IPS DF 4.7 (cell line): ENCODE measurements at regions not wholly inside any gene's neighbourhood (a gene's known extent, or its start where the extent isn't known, plus 50 kb on each side); places are given as distances from the start of the nearest gene placed in this dataset.

ENCODE experiments used
- DNase-seq: peaks from one replicate; pipeline ENCODE4 v3.0.0-alpha.2; 2013; ENCODE audit warnings: low spot score; ENCODE audit errors: extremely low read depth

DNA sequence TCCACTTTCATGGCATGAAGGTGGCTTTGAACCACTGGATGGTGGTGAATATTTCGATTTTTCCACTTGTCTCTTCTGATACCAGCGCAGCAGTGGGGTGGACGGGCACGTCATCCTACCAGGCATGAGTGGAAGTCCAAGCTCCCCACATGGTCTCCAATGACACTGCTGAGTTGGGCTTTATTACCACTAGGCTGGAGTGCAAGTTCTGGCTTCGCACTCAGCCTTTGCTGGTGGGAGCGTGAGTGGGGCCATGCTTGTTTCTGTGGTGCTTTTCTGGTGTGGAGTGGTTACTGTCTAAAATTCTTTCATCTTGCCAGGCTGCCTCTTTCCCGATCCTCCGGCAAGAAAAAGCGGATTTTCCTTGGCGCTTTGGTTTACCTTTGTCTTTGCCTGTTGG lies 70.1 kb upstream of the SDK1 start:
- no peak for DNase-seq

DNA sequence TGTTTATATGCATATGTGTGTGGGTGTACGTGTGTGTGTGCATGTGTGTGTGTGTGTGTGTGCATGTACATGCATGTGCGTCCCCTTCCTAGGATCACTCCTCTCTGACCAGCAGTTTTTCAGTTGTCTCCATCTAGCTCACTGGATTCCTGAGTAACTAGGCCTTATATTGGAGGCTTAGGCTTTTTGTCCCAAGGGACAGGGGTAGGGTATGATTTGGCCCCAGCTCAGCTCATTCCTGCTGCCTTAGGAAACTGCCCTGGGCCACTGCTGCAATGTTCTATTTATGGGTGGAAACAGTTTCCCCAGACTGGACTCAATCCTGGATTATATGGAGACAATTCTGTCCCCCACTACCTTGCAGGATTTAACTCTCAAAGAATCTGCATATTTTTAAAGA lies 68.8 kb upstream of the SDK1 start:
- no peak for DNase-seq

DNA sequence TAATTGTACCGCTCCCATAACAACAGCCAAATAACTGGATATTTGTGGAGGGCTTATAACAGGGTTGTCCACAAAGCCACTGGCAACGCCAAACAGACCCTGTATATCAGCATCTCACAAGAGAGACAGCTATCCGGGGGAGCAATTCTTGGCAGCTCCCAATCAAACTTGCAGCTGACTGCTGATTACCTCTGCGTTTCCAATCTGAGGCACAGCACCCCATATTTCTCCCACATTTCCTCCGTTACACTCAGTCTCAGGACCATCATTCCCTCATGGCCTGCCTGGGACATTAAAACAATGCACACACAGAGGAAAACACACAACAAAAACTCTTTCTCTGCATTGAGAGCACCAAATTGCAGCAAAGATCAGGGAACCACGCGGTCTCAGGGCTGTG lies 67.8 kb upstream of the SDK1 start:
- no peak for DNase-seq

DNA sequence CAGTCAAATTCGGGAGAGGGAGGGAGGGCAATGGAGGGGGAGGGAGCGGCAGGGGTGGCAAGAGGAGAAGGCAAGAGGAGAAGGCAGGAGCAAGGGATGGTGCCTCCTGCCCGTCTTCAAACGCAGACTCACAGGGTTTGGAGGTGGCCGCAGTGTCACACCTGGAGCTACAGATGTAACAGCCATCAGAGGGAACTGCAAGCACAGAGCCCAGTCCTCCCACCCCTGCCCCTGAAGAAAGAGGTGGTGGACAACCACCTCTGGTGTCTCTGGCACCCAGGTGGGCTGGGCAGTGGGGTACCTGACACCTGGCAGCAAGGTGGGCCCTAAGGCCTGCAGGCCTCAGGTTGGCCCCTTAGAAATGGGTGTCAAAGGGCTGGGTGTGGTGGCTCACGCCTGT lies 67.0 kb upstream of the SDK1 start:
- no peak for DNase-seq

DNA sequence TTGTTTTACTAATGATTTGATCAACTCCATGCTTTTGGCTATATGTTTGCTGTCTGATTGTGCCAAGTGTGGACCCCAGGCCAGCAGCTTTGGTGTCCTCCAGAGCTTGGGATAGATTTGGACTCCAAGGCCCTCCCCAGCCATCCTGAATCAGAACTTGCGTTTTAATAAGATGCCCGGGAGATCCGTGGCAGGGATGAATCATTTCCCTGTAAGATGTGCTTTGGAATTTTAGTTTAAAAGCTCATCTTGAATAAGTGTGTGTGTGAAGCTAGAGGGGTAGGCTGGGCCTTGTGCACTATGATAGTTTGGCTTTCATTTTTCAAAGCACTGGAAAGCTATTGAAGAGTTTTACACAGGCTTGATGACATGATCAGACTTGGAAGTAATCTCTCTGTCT lies 66.2 kb upstream of the SDK1 start:
- DNase-seq = no peak

DNA sequence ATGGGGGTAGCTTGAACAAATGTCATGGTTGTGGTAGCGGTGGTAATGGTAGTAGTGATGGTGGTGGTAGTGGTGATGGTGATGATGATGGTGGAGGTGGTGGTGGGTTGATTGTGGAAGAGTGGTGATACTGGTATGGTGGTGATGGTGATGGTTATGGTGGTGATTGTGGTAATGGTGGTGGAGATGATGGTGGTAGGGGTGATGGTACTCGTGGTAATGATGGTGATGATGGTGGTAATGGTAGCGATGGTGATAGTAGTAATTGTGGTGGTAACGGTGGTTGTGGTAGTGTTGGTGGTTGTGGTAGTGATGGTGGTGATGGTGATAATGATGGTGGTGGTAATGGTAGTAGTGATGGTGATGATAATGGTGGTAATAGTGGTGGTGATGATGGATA lies 65.7 kb upstream of the SDK1 start:
- no peak for DNase-seq

DNA sequence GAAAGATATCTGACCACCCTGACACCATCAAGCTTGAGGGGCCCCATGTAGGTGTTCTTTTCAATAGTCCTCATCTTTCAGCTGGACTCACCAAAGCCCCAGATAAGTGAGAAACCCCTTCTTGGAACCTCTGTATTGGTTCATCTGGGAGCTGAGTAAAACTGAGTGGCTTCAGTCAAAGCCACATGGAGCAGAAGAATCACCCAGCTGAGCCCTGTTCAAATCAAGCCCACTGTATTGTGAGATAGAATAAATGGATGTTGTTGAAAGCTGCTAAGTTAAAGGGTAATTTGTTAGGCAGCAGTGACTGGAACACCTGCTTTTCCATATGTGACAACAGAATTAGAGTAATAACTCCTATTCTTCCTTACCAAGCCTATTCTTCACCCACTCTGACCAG lies 64.8 kb upstream of the SDK1 start:
- no peak for DNase-seq

DNA sequence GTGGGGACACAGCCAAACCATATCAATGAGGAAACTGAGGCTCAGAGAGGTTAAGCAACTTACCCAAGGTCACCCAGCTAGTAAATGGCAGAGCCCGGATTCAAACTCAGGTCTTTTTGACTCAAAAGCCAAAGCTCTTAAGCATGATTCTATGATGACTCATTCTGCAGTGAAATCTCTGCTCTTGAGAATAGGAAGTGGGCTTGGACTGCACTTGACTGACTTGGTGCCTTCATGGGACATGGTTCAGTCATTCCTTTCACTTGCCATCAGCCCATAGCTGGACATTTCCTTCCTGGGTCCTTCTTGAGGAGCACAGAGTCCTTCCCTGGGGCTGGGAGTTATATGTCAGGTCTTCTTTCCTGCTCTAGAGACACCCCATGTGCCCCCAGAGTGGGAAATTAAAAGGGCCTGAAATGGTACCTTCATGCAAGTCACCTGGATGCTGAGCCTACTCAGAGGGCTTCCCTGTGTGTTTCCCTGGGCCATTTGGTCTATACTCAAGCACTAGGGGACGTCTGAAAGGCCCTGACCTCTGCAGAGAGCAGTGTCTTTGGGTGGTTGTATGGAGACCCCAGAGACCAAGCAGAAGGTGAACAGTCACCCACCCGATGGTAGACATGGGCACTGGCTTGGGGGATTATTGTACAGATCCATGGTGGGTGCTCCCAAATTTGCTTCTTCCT lies 62.4 kb upstream of the SDK1 start:
- DNase-seq = no peak

DNA sequence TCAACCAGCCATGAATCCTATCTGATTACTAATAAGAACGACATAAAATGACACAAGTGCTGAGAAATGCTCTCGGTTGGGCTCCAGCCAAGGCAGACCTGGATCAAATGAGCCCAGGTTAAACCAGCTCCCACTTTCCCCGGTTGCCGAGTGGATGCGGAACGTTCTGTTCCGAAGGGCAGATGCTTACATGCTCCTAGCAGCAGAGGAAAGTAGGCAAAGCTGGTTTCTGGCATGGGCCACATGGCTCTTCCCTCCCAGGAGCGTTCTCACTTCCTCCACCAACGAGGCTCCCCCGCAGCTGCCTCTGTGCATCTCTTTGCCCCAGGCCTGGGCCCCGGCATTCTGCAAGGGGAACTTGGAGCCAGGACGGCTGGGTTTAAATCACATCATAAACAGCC lies 61.8 kb upstream of the SDK1 start:
- DNase-seq = no peak

DNA sequence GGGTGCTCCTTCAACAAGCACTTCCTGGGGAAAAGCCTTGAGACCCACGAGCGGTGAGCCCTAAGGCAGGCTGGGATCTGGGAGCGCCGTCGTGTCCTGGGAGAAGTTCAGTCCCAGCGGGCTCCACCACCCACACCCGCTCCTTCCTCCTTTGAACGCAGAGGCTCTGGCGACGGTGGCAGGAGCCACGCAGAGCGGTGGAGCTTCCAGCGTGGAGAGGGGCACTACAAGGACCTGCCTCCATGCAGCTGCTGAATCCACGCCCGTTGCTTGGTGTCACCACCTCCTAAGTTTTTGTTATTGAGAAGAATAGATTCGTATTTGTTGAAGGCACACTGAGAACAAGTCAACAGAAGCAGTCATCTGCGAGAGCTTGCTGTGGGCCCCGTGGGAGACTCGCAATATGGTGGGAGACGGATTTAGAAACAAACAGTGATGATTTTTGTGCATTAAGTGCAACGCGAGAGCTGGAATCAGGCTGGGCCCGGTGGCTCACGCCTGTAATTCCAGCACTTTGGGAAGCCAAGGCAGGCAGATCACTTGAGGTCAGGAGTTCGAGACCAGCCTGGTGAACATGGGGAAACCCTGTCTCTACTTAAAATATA lies 60.1 kb upstream of the SDK1 start:
- DNase-seq = no peak

DNA sequence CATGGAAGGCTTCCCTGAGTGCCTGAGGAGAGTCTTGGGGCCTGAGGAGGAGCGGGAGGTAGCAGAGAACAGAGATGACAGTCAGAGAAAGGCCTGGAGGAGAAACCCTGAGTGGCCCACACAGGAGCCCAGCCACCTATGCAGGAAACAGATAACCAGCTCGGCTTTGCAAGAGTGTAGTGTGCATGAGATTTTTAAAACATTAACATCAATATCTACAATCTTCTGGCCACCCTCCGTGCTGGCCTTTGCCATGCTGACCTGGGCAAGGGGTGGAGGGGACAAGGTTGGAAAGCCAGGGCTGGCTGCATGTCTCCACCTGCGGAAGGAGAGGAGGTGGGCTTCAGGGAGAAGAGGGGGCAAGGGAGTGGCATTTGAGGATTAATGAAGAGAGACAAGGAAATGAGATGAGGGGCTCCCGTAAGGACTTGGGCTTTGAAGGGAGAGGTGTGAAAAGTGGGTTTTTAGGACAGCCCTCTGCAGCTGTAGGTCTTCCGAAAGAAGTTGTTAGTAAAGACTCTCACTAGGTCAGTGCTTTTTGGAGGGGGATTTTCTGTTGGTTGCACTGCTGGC lies 59.3 kb upstream of the SDK1 start:
- no peak for DNase-seq

DNA sequence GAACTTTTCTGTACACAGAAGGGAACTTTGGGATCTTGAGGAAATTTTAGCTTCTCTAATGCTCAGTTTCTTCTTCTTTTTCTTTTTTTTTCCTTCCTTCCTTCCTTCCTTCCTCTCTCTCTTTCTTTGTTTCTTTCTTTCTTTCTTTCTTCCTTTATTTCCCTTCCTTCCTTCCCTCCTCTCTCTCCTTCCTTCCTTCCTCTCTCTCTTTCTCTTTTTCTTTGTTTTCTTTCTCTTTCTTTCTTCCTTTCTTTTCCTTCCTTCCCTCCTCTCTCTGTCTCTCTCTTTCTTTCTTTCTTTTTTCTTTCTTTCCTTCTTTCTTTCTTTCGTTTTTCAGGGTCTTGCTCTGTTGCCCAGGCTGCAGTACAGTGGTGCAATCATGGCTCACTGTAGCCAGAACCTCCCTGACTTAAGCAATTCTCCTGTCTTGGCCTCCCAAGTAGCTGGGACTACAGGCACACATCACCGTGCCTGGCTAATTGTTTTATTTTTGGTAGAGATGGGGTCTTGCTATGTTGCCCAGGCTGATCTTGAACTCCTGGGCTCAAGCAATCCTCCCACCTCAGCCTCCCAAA lies 58.6 kb upstream of the SDK1 start:
- no peak for DNase-seq

DNA sequence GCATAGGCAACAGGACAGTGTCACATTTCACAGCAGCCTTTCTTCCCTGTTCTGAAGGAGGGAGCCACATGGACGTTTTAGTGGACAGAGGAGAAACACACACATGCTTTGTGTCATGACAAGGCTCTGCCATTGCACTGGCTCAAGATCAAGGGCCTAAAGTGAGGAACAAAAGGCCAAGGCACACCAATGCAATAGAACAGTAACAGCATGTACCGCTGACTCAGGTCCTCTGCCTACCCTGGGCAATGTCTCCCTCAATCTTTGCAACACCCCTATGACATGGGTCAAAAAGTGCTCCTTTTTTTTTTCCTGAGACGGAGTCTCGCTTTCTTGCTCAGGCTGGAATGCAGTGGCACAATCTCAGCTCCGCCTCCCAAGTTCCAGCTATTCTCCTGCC lies 57.8 kb upstream of the SDK1 start:
- no peak for DNase-seq

DNA sequence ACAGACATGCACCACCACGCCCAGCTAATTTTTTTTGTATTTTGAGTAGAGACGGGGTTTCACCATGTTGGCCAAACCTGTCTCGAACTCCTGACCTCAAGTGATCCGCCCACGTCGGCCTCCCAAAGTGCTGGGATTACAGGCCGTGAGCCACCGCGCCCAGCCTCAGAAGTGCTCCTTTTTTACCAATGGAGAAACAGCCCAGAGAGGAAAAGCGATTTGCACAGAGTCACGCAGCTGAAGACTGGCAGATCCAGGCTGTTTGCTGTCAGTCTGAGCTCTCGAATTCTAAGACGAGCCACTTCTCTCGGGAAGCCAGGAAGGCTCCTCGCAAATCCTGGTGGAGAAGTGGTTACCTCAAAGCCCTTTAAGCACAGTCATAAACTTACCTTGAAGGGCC lies 57.4 kb upstream of the SDK1 start:
- DNase-seq = no peak

DNA sequence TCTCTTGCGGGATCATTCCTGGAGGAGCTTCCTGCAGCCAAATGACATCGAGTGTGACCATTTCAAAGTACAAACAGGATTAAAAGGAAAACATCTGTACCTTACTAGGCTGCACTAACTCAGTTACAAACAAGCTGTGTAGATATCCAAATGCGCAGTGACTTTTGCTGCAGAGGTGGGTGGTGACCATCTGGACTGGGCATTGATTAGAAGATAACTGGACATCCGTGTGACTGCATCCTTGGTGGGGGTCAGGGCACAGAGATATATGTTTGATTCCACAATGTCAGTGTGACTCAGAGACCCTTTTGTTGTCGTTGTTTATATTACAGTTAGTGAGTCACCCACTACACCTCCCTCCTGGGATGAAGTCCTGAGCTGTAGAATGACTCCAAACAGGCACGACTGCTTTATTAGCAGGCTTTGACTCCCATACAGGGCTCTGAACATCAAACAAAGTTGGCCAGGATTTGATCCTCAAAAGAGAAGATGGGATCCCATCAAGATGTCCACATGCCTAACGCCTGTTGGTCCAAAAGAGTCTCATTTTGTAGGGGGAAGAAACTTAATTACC lies 56.7 kb upstream of the SDK1 start:
- DNase-seq = no peak

DNA sequence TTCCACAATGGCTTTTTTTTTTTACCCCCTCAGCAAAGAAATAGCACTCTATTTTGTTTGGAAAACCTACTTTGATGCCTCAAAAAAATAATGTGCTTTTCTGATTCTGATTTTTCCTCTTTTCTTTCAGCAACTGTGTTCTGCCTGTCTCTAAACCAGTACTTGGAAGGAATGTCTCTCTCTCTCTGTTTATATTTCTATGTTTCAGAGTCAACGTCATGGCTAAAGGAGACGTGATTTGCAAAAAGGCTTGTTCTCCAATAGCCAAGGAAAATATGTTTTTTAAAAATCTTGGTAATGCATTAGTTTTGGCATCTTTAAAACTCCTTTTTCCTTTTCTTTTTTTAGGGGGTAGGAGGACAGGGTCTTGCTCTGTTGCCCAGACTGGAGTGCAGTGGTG lies 56.0 kb upstream of the SDK1 start:
- DNase-seq = no peak

DNA sequence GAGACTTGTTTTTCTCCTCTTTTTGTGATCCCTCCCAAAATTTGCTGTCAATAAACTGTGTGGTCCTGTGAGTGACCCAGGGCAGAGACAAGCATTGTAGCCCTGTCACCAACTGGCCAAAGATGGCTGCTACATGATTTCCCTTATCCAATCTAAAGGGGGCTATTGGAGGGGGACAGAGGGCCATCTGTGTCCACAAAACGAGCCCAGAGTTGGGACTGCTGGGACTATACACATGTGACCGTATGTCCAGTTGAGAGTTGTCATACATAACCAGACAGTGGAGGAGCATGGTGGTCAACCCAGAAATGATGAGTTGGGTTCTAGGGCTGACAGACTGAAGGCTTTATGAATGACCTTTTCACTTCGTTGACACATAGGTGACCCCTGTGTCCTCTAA lies 55.3 kb upstream of the SDK1 start:
- no peak for DNase-seq

DNA sequence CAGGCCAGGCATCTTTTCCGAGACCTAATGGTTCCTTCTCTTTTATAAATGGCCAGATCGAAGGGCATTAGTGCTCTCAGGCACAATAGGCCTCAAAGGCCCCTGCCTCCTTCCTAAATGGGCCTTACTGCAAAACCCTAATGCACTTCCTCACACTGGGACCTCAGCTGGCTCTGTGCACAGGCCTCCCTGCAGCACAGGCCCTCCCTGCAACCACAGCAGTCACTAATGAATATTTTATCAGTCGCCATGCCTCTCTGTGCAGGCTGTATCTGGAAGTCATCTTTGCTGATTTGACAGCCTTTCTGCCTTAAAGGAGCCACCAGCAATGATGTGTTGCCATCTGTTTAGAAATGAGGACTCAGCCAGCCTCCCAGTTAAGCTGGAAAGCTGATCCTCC lies 54.9 kb upstream of the SDK1 start:
- no peak for DNase-seq

DNA sequence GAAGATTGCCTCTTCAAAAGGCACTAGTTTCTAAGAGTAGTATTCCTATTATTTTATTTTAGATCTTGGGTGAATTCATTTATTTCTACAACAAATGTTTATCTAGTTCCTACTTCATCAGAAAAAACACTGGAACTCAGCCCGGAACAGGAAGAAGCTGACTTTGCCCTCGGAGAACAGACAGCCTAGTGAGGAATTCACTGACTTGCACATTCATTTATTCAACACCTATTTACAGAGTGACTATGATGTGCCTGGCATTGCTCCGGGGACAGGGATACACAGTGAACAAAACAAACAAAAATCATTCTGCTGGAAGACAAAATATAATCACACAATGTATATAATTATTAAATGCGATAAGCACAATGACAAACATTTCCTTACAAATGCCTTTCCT lies 54.4 kb upstream of the SDK1 start:
- DNase-seq = no peak

DNA sequence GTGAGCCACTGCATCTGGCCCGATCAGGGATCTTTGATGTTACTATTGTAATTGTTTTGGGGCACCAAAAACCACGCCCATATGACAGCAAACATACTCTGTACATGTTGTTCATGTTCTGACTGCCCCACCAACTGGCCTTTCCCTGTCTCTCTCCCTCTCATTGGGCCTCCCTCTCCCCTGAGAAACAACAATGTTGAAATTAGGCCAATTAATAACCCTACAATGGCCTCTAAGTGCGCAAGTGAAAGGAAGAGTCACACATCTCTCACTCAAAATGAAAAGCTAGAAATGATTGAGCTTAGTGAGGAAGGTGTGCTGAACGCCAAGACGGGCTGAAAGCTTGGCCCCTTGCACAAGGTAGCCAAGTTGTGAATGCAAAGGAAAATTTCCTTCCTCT lies 50.3 kb upstream of the SDK1 start:
- no peak for DNase-seq
